AG04450 (cell line): ENCODE measurements at regions not wholly inside any gene's neighbourhood (a gene's known extent, or its start where the extent isn't known, plus 50 kb on each side); places are given as distances from the start of the nearest gene placed in this dataset.

Experiments
- CTCF ChIA-PET: fragments of 300-600, 350-600 bp; formaldehyde crosslinking; extraction: SDS; loops from one replicate; lab custom pipeline; 2022; ENCODE audit warnings: antibody characterized with exemption, inconsistent platforms; lab: Charles Lee
- POLR2A ChIA-PET: fragments of 350-600 bp; formaldehyde crosslinking; extraction: SDS; loops from one replicate; lab custom pipeline; 2021; ENCODE audit warnings: antibody characterized with exemption, inconsistent platforms; lab: Yijun Ruan, JAX
- DNase-seq: peaks from one replicate; pipeline ENCODE4 v3.0.0-alpha.2; 2011; ENCODE audit warnings: low read depth, low spot score
- H3K27ac ChIP-seq: one replicate; pipeline ENCODE4 v1.5.1; 2012; ENCODE audit warnings: low read depth, low read length, control low read depth
- H3K27me3 ChIP-seq: one replicate; pipeline ENCODE4 v1.6.0; 2012; ENCODE audit warnings: low read length; ENCODE audit not compliant: control insufficient read depth, insufficient read depth
- H3K4me3 ChIP-seq: 2 replicates; pipeline ENCODE4 v1.5.1; 2011; ENCODE audit warnings: mild to moderate bottlenecking, low read depth, low read length, control low read depth
- H3K9me3 ChIP-seq: 2 replicates; pipeline ENCODE4 v1.5.1; 2012; ENCODE audit warnings: low read length; ENCODE audit not compliant: control insufficient read depth, insufficient read depth
- CTCF ChIP-seq: IDR thresholded peaks from 2 replicates; pipeline ENCODE4 v1.5.1; 2011; ENCODE audit warnings: low read depth, low read length, control low read depth, inconsistent platforms

GRCh38 chr2:217714287-217714751 lies 288.5 kb downstream of the TNS1 start:
- ChIA-PET CTCF (interaction anchor here (1.0 to 3.0 kb wide), 5 partner anchors 10 to 203 kb away, joined by 3 to 41 read pairs (median 3); no protein-coding TSS in a partner anchor), POLR2A (interaction anchor here (1.7 kb wide), 1 partner anchor 1019 kb away, joined by 9 read pairs; the partner anchor contains the start of gene IGFBP5)
- H3K27ac ChIP-seq, result peak overlapping the region; percentile 31

GRCh38 chr2:217713395-217714286 lies 289.2 kb downstream of the TNS1 start:
- CTCF ChIA-PET, result interaction anchor here (0.5 to 4.4 kb wide), 60 partner anchors 10 to 1197 kb away, joined by 3 to 78 read pairs (median 4); no protein-coding TSS in a partner anchor

More at GRCh38 chr2:217714287-217714751, 288.5 kb downstream of the TNS1 start:
- no peak for TF ChIP-seq CTCF
- no peak for DNase-seq
- no peaks in the 10 kb centered on the region for H3K27me3 ChIP-seq
- peaks cover 5% of the 10 kb centered on the region for H3K9me3 ChIP-seq
- no peak overlapping the region for H3K4me3 ChIP-seq

GRCh38 chr2:217712431-217712830 lies 290.4 kb downstream of the TNS1 start:
- POLR2A ChIA-PET, result interaction anchor here (1.1 to 1.7 kb wide), 2 partner anchors 46 to 1017 kb away, joined by 3 to 9 read pairs; partner anchors contain the start of gene IGFBP5
- no peak for TF ChIP-seq CTCF

More at GRCh38 chr2:217713395-217714286, 289.2 kb downstream of the TNS1 start:
- DNase-seq, result peak; percentile 54
- H3K9me3 ChIP-seq, result peaks cover 5% of the 10 kb centered on the region
- H3K27ac ChIP-seq, result peak overlapping the region; percentile 31
- POLR2A ChIA-PET, result interaction anchor here (0.5 to 1.7 kb wide), 9 partner anchors 47 to 1042 kb away, joined by 3 to 9 read pairs (median 3); partner anchors contain the start of gene IGFBP5
- no peaks in the 10 kb centered on the region for H3K27me3 ChIP-seq
- no peak overlapping the region for H3K4me3 ChIP-seq
- peak; percentile 97 for TF ChIP-seq CTCF

GRCh38 chr2:217711188-217711587 lies 291.6 kb downstream of the TNS1 start:
- DNase-seq, result peak; percentile 61
- Histone ChIP-seq H3K27me3 (no peaks in the 10 kb centered on the region), H3K4me3 (no peak overlapping the region), H3K9me3 (peaks cover 5% of the 10 kb centered on the region), H3K27ac (peak overlapping the region; percentile 47)
- ChIA-PET POLR2A (no interaction called here), CTCF (interaction anchor here (1.2 to 4.4 kb wide), 2 partner anchors 57 to 199 kb away, joined by 4 to 78 read pairs; no protein-coding TSS in a partner anchor)
- TF ChIP-seq CTCF, result no peak

More at GRCh38 chr2:217712431-217712830, 290.4 kb downstream of the TNS1 start:
- no peak overlapping the region for H3K4me3 ChIP-seq
- H3K27ac ChIP-seq, result no peak overlapping the region
- DNase-seq, result no peak
- CTCF ChIA-PET, result interaction anchor here (0.9 to 4.4 kb wide), 23 partner anchors 11 to 1196 kb away, joined by 3 to 78 read pairs (median 5); no protein-coding TSS in a partner anchor
- H3K27me3 ChIP-seq, result no peaks in the 10 kb centered on the region
- H3K9me3 ChIP-seq, result peaks cover 5% of the 10 kb centered on the region
